CD4-positive, alpha-beta T cell (primary cell): ENCODE measurements at regions not wholly inside any gene's neighbourhood (a gene's known extent, or its start where the extent isn't known, plus 50 kb on each side); places are given as distances from the start of the nearest gene placed in this dataset.

Experiments used
- ATAC-seq: fragments of 200-7000 bp; cut with Tn5 transposase; one replicate; pipeline ENCODE4 v1.10.0; 2022; ENCODE audit warnings: mild to moderate bottlenecking; ENCODE audit not compliant: poor library complexity
- CTCF ChIA-PET: fragments of 350-600 bp; sonication (Branson Sonifier 250); formaldehyde crosslinking; loops from one replicate; lab custom pipeline; 2021; ENCODE audit warnings: antibody characterized with exemption, inconsistent platforms; lab: Charles Lee
- POLR2A ChIA-PET: fragments of 350-600 bp; sonication (Branson Sonifier 250); formaldehyde crosslinking; loops from one replicate; lab custom pipeline; 2021; ENCODE audit warnings: antibody characterized with exemption, inconsistent platforms; lab: Charles Lee
- DNase-seq, 14 experiments: peaks; one replicate each; pipeline ENCODE4 v3.0.0-alpha.2; 2013 to 2020; ENCODE audit warnings: mixed read lengths in 2 of 14
- H3K27ac ChIP-seq, 2 donors: one replicate each; pipeline versions ENCODE4 v1.5.1 to v1.7.0; 2013; ENCODE audit warnings: low read length in 2 of 2, low read depth in 1 of 2, mild to moderate bottlenecking in 1 of 2
- H3K27me3 ChIP-seq, 2 experiments: 1 replicate in 1 of 2; 2 replicates in 1 of 2; pipeline versions ENCODE4 v1.6.1 to v1.7.0; 2013; ENCODE audit warnings: low read length in 2 of 2, control low read depth in 1 of 2, mild to moderate bottlenecking in 1 of 2, moderate library complexity in 1 of 2; ENCODE audit not compliant: insufficient read depth in 2 of 2, control insufficient read depth in 1 of 2
- H3K36me3 ChIP-seq: one replicate; pipeline ENCODE4 v1.6.1; 2013; ENCODE audit warnings: low read length, control low read depth; ENCODE audit not compliant: insufficient read depth
- H3K4me1 ChIP-seq: one replicate; pipeline ENCODE4 v1.6.1; 2013; ENCODE audit warnings: low read length, control low read depth; ENCODE audit not compliant: insufficient read depth
- H3K4me3 ChIP-seq: one replicate; pipeline ENCODE4 v1.5.1; 2013; ENCODE audit warnings: mild to moderate bottlenecking, low read length, moderate library complexity
- H3K9me3 ChIP-seq, 2 experiments: 1 replicate in 1 of 2; 2 replicates in 1 of 2; pipeline versions ENCODE4 v1.6.1 to v1.7.0; 2013; ENCODE audit warnings: low read length in 2 of 2, mild to moderate bottlenecking in 2 of 2, control low read depth in 1 of 2, moderate library complexity in 1 of 2; ENCODE audit not compliant: control insufficient read depth in 1 of 2, insufficient read depth in 1 of 2
- H3K27ac Mint-ChIP-seq: one replicate; pipeline ENCODE4 v1.8.0; 2020; ENCODE audit warnings: mixed read lengths
- H3K27me3 Mint-ChIP-seq: one replicate; pipeline ENCODE4 v1.8.0; 2021; ENCODE audit warnings: mixed read lengths
- H3K36me3 Mint-ChIP-seq: one replicate; pipeline ENCODE4 v1.8.0; 2021; ENCODE audit warnings: low read depth, mixed read lengths
- H3K4me1 Mint-ChIP-seq: one replicate; pipeline ENCODE4 v1.8.0; 2021; ENCODE audit warnings: low read depth, mixed read lengths
- H3K4me3 Mint-ChIP-seq: one replicate; pipeline ENCODE4 v1.8.0; 2020; ENCODE audit warnings: mild to moderate bottlenecking, mixed read lengths
- H3K9me3 Mint-ChIP-seq: one replicate; pipeline ENCODE4 v1.8.0; 2020; ENCODE audit warnings: mixed read lengths
- CTCF ChIP-seq: fragments of 200-600 bp; IDR thresholded peaks from one replicate; pipeline ENCODE4 v1.8.0; 2022; ENCODE audit warnings: antibody characterized with exemption, mild to moderate bottlenecking
- intact Hi-C, 2 experiments: fragments of 100-400 bp; cut with DNase I in 1 of 2; cut with micrococcal nuclease in 1 of 2; formaldehyde crosslinking; loops; one replicate each; pipeline versions ENCODE4 v1.15.1 to v1.9.0; 2023 to 2025; cut with DNase I, micrococcal nuclease

- ATAC-seq (no peak), DNase-seq (no peak)
- Histone ChIP-seq H3K27me3 (no peaks in the 10 kb centered on the region), H3K4me3 (no peak overlapping the region), H3K36me3 (no peaks in the 10 kb centered on the region), H3K27ac (no peak overlapping the region), H3K9me3 (peaks cover 0 to 3% of the 10 kb centered on the region in 2 experiments), H3K4me1 (no peaks in the 10 kb centered on the region)
- no peak overlapping the region for H3K4me3 Mint-ChIP-seq
- TF ChIP-seq CTCF, result no peak
- CTCF ChIA-PET, result no interaction called here
- no peak overlapping the region for H3K27ac Mint-ChIP-seq
- no peaks in the 10 kb centered on the region for H3K36me3 Mint-ChIP-seq
- H3K4me1 Mint-ChIP-seq, result no peaks in the 10 kb centered on the region
- H3K27me3 Mint-ChIP-seq, result peaks cover 27% of the 10 kb centered on the region
- POLR2A ChIA-PET, result no interaction called here
- no peaks in the 10 kb centered on the region for H3K9me3 Mint-ChIP-seq
- intact Hi-C loops, result no loop called here
Observed at GRCh38 chr4:24425863-24426262, 158.5 kb downstream of the DHX15 start.

GRCh38 chr4:24423670-24424069 lies 160.7 kb downstream of the DHX15 start:
- no peak overlapping the region for H3K4me3 Mint-ChIP-seq
- H3K9me3 Mint-ChIP-seq, result no peaks in the 10 kb centered on the region
- no peak for ATAC-seq
- no peak overlapping the region for H3K27ac ChIP-seq
- no peaks in the 10 kb centered on the region for H3K36me3 ChIP-seq
- no peaks in the 10 kb centered on the region for H3K27me3 ChIP-seq
- no peak for DNase-seq
- CTCF ChIA-PET, result no interaction called here
- TF ChIP-seq CTCF, result no peak
- H3K27me3 Mint-ChIP-seq, result peaks cover 26% of the 10 kb centered on the region
- peaks cover 6% of the 10 kb centered on the region for H3K4me1 ChIP-seq
- no peak overlapping the region for H3K27ac Mint-ChIP-seq
- H3K9me3 ChIP-seq, result no peaks in the 10 kb centered on the region
- H3K4me3 ChIP-seq, result no peak overlapping the region
- peaks cover 5% of the 10 kb centered on the region for H3K4me1 Mint-ChIP-seq
- POLR2A ChIA-PET, result no interaction called here
- no peaks in the 10 kb centered on the region for H3K36me3 Mint-ChIP-seq
- intact Hi-C loops, result no loop called here

- no peak overlapping the region for H3K27ac ChIP-seq
- no peaks in the 10 kb centered on the region for H3K27me3 ChIP-seq
- no peak overlapping the region for H3K4me3 ChIP-seq
- Mint-ChIP-seq H3K4me1 (peaks cover 5% of the 10 kb centered on the region), H3K27ac (no peak overlapping the region), H3K4me3 (no peak overlapping the region), H3K36me3 (no peaks in the 10 kb centered on the region), H3K27me3 (peaks cover 20% of the 10 kb centered on the region), H3K9me3 (no peaks in the 10 kb centered on the region)
- no peaks in the 10 kb centered on the region for H3K9me3 ChIP-seq
- no peak for ATAC-seq
- DNase-seq, result no peak
- CTCF ChIA-PET, result no interaction called here
- H3K4me1 ChIP-seq, result peaks cover 6% of the 10 kb centered on the region
- intact Hi-C loops, result no loop called here
- POLR2A ChIA-PET, result no interaction called here
- H3K36me3 ChIP-seq, result no peaks in the 10 kb centered on the region
- TF ChIP-seq CTCF, result no peak
Observed at GRCh38 chr4:24422644-24423043, 161.7 kb downstream of the DHX15 start.
